ENCODE measurements at regions not wholly inside any gene's neighbourhood (a gene's known extent, or its start where the extent isn't known, plus 50 kb on each side); places are given as distances from the start of the nearest gene placed in this dataset.

- Histone ChIP-seq H3K27me3 (peaks cover 7% of the 10 kb centered on the region), H3K27ac (no peak overlapping the region), H3K4me3 (no peak overlapping the region), H3K4me1 (no peaks in the 10 kb centered on the region), H3K36me3 (no peaks in the 10 kb centered on the region), H3K9me3 (no peaks in the 10 kb centered on the region)
- DNase-seq (ENCODE audit: low spot score in 2 of 2) = no peak
- WGBS = 88% methylated on average over 3 of the region's 3 CpGs
- TF ChIP-seq CTCF (IDR thresholded peaks at IDR 0.05) = no peak
- no peak for TF ChIP-seq POLR2AphosphoS5 (IDR thresholded peaks at IDR 0.05)
- TF ChIP-seq POLR2A (IDR thresholded peaks at IDR 0.05) = no peak
- TF ChIP-seq EP300 (IDR thresholded peaks at IDR 0.05) = no peak
Observed at GRCh38 chr20:6606651-6607050, 160.8 kb upstream of the BMP2 start.

- Histone ChIP-seq H3K4me1 (no peaks in the 10 kb centered on the region), H3K9me3 (no peaks in the 10 kb centered on the region), H3K27me3 (peaks cover 7% of the 10 kb centered on the region), H3K27ac (no peak overlapping the region), H3K4me3 (no peak overlapping the region), H3K36me3 (no peaks in the 10 kb centered on the region)
- 62% methylated on average over 4 of the region's 4 CpGs for WGBS
- TF ChIP-seq POLR2A (IDR thresholded peaks at IDR 0.05) = no peak
- no peak for TF ChIP-seq EP300 (IDR thresholded peaks at IDR 0.05)
- TF ChIP-seq CTCF (IDR thresholded peaks at IDR 0.05) = no peak
- TF ChIP-seq POLR2AphosphoS5 (IDR thresholded peaks at IDR 0.05) = no peak
- no peak for DNase-seq (ENCODE audit: low spot score in 2 of 2)
Observed at GRCh38 chr20:6605055-6605935, 162.2 kb upstream of the BMP2 start.

GRCh38 chr20:6604179-6604578, 163.3 kb upstream of the BMP2 start:
- Histone ChIP-seq H3K36me3 (no peaks in the 10 kb centered on the region), H3K27me3 (peaks cover 7% of the 10 kb centered on the region), H3K27ac (no peak overlapping the region), H3K4me3 (no peak overlapping the region), H3K9me3 (no peaks in the 10 kb centered on the region), H3K4me1 (no peaks in the 10 kb centered on the region)
- WGBS = 87% methylated on average over 3 of the region's 3 CpGs
- no peak for TF ChIP-seq POLR2A (IDR thresholded peaks at IDR 0.05)
- DNase-seq (ENCODE audit: low spot score in 2 of 2) = no peak

GRCh38 chr20:6599876-6600735, 167.4 kb upstream of the BMP2 start:
- no peak overlapping the region for H3K4me3 ChIP-seq
- no peaks in the 10 kb centered on the region for H3K9me3 ChIP-seq
- H3K4me1 ChIP-seq = peaks cover 5% of the 10 kb centered on the region
- H3K36me3 ChIP-seq = no peaks in the 10 kb centered on the region
- TF ChIP-seq CTCF (IDR thresholded peaks at IDR 0.05) (no peak), EP300 (IDR thresholded peaks at IDR 0.05) (no peak), POLR2AphosphoS5 (IDR thresholded peaks at IDR 0.05) (no peak), POLR2A (IDR thresholded peaks at IDR 0.05) (no peak)
- no peak for DNase-seq (ENCODE audit: low spot score in 2 of 2)
- no peaks in the 10 kb centered on the region for H3K27me3 ChIP-seq
- 78% methylated on average over 5 of the region's 5 CpGs for WGBS
- H3K27ac ChIP-seq = no peak overlapping the region

- H3K27ac ChIP-seq = no peak overlapping the region
- H3K36me3 ChIP-seq = no peaks in the 10 kb centered on the region
- WGBS = 10% methylated on average over 4 of the region's 4 CpGs
- no peak for TF ChIP-seq EP300 (IDR thresholded peaks at IDR 0.05)
- TF ChIP-seq CTCF (IDR thresholded peaks at IDR 0.05) = no peak
- no peak for TF ChIP-seq POLR2A (IDR thresholded peaks at IDR 0.05)
- TF ChIP-seq POLR2AphosphoS5 (IDR thresholded peaks at IDR 0.05) = no peak
- no peak for DNase-seq (ENCODE audit: low spot score in 2 of 2)
- peaks cover 17% of the 10 kb centered on the region for H3K4me1 ChIP-seq
- no peaks in the 10 kb centered on the region for H3K27me3 ChIP-seq
- H3K4me3 ChIP-seq = no peak overlapping the region
- H3K9me3 ChIP-seq = no peaks in the 10 kb centered on the region
Observed at GRCh38 chr20:6595704-6596103, 171.8 kb upstream of the BMP2 start.

Data from suprapubic skin (tissue), 4 donors.